Fibroblast of mammary gland (primary cell): ENCODE measurements at regions not wholly inside any gene's neighbourhood (a gene's known extent, or its start where the extent isn't known, plus 50 kb on each side); places are given as distances from the start of the nearest gene placed in this dataset.
"Not testable (repeated sequence)": the region's sequence is repeated elsewhere in the genome, so short reads cannot be mapped to it uniquely, and the experiment has no call there.

ENCODE experiments used
- DNase-seq: peaks from one replicate; pipeline ENCODE4 v3.0.0-alpha.2; 2010; ENCODE audit warnings: low read depth
- H3K4me3 ChIP-seq: 2 replicates; pipeline ENCODE4 v1.5.1; 2011; ENCODE audit warnings: low read depth, mild to moderate bottlenecking, low read length, moderate library complexity; ENCODE audit not compliant: control insufficient read depth
- CTCF ChIP-seq: conservative IDR thresholded peaks from 2 replicates; pipeline ENCODE4 v1.5.1; 2011; ENCODE audit warnings: low read depth, low read length, inconsistent platforms; ENCODE audit not compliant: control insufficient read depth, insufficient read depth

GRCh38 chr7:124643311-124643811, 122.2 kb downstream of the GPR37 start:
- no peak overlapping the region for H3K4me3 ChIP-seq
- no peak for DNase-seq
- no peak for TF ChIP-seq CTCF

- no peak for TF ChIP-seq CTCF
- no peak for DNase-seq
- no peak overlapping the region for H3K4me3 ChIP-seq
These were observed 130.2 kb downstream of the GPR37 start for GRCh38 chr7:124635416-124635815.

- TF ChIP-seq CTCF, result no peak
These were observed 131.9 kb downstream of the GPR37 start for GRCh38 chr7:124633740-124634139.

GRCh38 chr7:124630395-124630794, 135.2 kb downstream of the GPR37 start:
- no peak for DNase-seq
- H3K4me3 ChIP-seq, result no peak overlapping the region
- no peak for TF ChIP-seq CTCF

More at GRCh38 chr7:124633740-124634139, 131.9 kb downstream of the GPR37 start:
- DNase-seq, result no peak
- no peak overlapping the region for H3K4me3 ChIP-seq

- no peak overlapping the region for H3K4me3 ChIP-seq
- no peak for TF ChIP-seq CTCF
- DNase-seq, result no peak
These were observed 146.7 kb downstream of the GPR37 start for GRCh38 chr7:124618871-124619270.

- DNase-seq, H3K4me3 ChIP-seq: not testable (repeated sequence)
These were observed 147.5 kb downstream of the GPR37 start for GRCh38 chr7:124618051-124618450.

GRCh38 chr7:124603066-124603465, 162.5 kb downstream of the GPR37 start:
- TF ChIP-seq CTCF, result no peak
- no peak for DNase-seq

More at GRCh38 chr7:124603066-124603465, 162.5 kb downstream of the GPR37 start:
- no peak overlapping the region for H3K4me3 ChIP-seq
